Left ventricle myocardium inferior (tissue), 1 donor: ENCODE measurements at regions not wholly inside any gene's neighbourhood (a gene's known extent, or its start where the extent isn't known, plus 50 kb on each side); places are given as distances from the start of the nearest gene placed in this dataset.

ENCODE experiments used
- DNase-seq: peaks from one replicate; pipeline ENCODE4 v3.0.0-alpha.2; 2020
- H3K27ac ChIP-seq: fragments of 200-600 bp; replicated peaks from 2 replicates; pipeline ENCODE4 v1.8.0; 2021
- H3K27me3 ChIP-seq: fragments of 200-600 bp; 2 replicates; pipeline ENCODE4 v1.8.0; 2021; ENCODE audit warnings: low read depth
- H3K36me3 ChIP-seq: fragments of 200-600 bp; 2 replicates; pipeline ENCODE4 v1.8.0; 2021
- H3K4me1 ChIP-seq: fragments of 200-600 bp; 2 replicates; pipeline ENCODE4 v1.8.0; 2021
- H3K4me3 ChIP-seq: fragments of 200-600 bp; 2 replicates; pipeline ENCODE4 v1.8.0; 2021; ENCODE audit warnings: mild to moderate bottlenecking, moderate library complexity
- H3K9me3 ChIP-seq: fragments of 200-600 bp; replicated peaks from 2 replicates; pipeline ENCODE4 v1.8.0; 2021
- CTCF ChIP-seq: fragments of 200-600 bp; IDR thresholded peaks from 2 replicates; pipeline ENCODE4 v1.8.0; 2021; ENCODE audit warnings: antibody characterized with exemption, mild to moderate bottlenecking, borderline replicate concordance
- intact Hi-C: fragments of 100-400 bp; cut with micrococcal nuclease; formaldehyde crosslinking; loops from one replicate; pipeline ENCODE4 v1.11.0; 2022
- donor health status: DM: no; HTN: yes; CAD: no; lungs with severe emphysema.

GRCh38 chr11:115920092-115920461 is 415.9 kb upstream of the CADM1 start:
- no peak overlapping the region for H3K27ac ChIP-seq
- H3K27me3 ChIP-seq: peaks cover 42% of the 10 kb centered on the region
- no peaks in the 10 kb centered on the region for H3K9me3 ChIP-seq
- H3K36me3 ChIP-seq: no peaks in the 10 kb centered on the region
- TF ChIP-seq CTCF: no peak
- no peak overlapping the region for H3K4me3 ChIP-seq
- H3K4me1 ChIP-seq: no peaks in the 10 kb centered on the region
- intact Hi-C loops: no loop called here
- no peak for DNase-seq

DNA sequence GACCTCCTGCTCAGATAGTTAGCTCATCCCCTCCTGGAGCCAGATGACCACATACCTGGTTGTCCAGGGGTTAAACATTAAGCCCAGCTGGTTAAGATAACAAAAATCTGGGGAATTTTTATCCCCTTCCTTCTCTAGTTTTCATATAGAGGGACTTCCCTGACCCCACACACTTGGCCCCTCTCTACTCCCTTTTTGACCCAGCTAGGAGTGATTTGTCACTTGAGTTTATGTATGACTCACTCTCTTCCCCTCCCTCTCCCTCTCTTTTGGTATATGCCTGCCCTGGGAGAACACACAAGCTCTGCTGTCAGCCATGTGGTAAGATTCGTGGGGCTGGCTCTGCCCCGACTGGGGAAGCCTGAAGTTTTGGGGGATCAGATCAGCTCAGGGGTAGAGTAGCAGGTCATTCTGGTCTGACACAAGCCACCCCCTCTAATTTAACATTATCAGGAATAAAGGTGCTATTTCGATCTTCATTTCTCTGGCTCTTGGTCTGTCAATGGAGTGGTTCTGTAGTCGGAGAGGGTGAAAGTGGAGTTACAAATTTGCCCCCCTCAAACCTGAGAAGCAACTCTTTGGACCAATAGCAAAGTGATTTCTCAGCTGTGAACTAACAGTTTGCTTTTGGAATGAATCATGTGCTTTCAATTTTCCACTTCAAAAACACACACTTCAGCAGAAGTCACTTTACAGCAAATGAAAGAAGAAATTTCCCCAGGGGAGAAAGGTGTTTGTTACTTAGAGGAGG is 415.3 kb upstream of the CADM1 start:
- Histone ChIP-seq H3K4me3 (no peak overlapping the region), H3K36me3 (no peaks in the 10 kb centered on the region), H3K27ac (no peak overlapping the region), H3K27me3 (peaks cover 42% of the 10 kb centered on the region), H3K9me3 (no peaks in the 10 kb centered on the region), H3K4me1 (no peaks in the 10 kb centered on the region)
- intact Hi-C loops: no loop called here
- DNase-seq: no peak
- TF ChIP-seq CTCF: no peak

DNA sequence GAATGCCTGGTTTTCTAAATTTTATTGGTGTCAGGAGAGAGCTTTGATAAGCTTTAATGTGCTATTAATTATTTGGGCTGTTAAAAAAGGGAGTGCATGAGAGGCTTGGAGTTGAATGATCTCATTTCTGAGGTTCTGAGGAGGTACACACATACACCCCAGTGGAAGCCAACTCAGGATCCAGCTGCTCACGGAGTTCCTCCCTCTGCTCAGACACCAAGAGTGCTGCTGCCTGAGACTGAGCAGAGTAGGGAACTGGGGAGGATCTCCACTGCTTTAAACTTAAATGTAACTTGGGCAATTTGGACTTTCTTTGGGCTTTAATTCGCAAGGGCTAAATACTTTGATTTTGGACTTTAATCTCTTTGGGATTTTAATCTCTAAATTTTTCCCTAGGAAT is 414.4 kb upstream of the CADM1 start:
- DNase-seq: no peak
- Histone ChIP-seq H3K9me3 (no peaks in the 10 kb centered on the region), H3K27me3 (peaks cover 35% of the 10 kb centered on the region), H3K4me3 (no peak overlapping the region), H3K4me1 (no peaks in the 10 kb centered on the region), H3K27ac (no peak overlapping the region), H3K36me3 (no peaks in the 10 kb centered on the region)
- no peak for TF ChIP-seq CTCF
- intact Hi-C loops: no loop called here

GRCh38 chr11:115916608-115917007 is 412.4 kb upstream of the CADM1 start:
- Histone ChIP-seq H3K4me3 (no peak overlapping the region), H3K27ac (no peak overlapping the region), H3K36me3 (no peaks in the 10 kb centered on the region), H3K4me1 (no peaks in the 10 kb centered on the region), H3K9me3 (no peaks in the 10 kb centered on the region), H3K27me3 (peaks cover 16% of the 10 kb centered on the region)
- intact Hi-C loops: no loop called here
- DNase-seq: no peak
- TF ChIP-seq CTCF: no peak

- intact Hi-C loops: no loop called here
- TF ChIP-seq CTCF: peak; percentile 24
- Histone ChIP-seq H3K36me3 (no peaks in the 10 kb centered on the region), H3K4me3 (no peak overlapping the region), H3K27ac (no peak overlapping the region), H3K27me3 (peaks cover 12% of the 10 kb centered on the region), H3K9me3 (no peaks in the 10 kb centered on the region), H3K4me1 (no peaks in the 10 kb centered on the region)
- DNase-seq: no peak
Measured at GRCh38 chr11:115912484-115912945, 408.3 kb upstream of the CADM1 start.
